HEK293T (cell line): ENCODE measurements at regions not wholly inside any gene's neighbourhood (a gene's known extent, or its start where the extent isn't known, plus 50 kb on each side); places are given as distances from the start of the nearest gene placed in this dataset.

ENCODE experiments used
- CTCF ChIA-PET: fragments of 350-600 bp; formaldehyde crosslinking; extraction: SDS; loops from one replicate; lab custom pipeline; 2021; ENCODE audit warnings: antibody characterized with exemption, inconsistent platforms; lab: Yijun Ruan, JAX
- POLR2A ChIA-PET: fragments of 350-600 bp; formaldehyde crosslinking; extraction: SDS; loops from one replicate; lab custom pipeline; 2020; ENCODE audit warnings: antibody characterized with exemption, inconsistent platforms; lab: Yijun Ruan, JAX
- DNase-seq: peaks from one replicate; pipeline ENCODE4 v3.0.0; 2012; ENCODE audit warnings: mixed read lengths; ENCODE audit errors: extremely low spot score
- ARNT ChIP-seq: fragments of 450-650 bp; IDR thresholded peaks from 2 replicates; pipeline ENCODE4 v1.6.1; 2017; ENCODE audit warnings: mild to moderate bottlenecking
- BHLHE40 ChIP-seq: fragments of 450-650 bp; IDR thresholded peaks from 2 replicates; pipeline ENCODE4 v1.6.1; 2016; ENCODE audit warnings: mild to moderate bottlenecking, moderate library complexity, borderline replicate concordance
- CTBP1 ChIP-seq: fragments of 450-650 bp; IDR thresholded peaks from 2 replicates; pipeline ENCODE4 v1.6.1; 2016; ENCODE audit warnings: borderline replicate concordance
- ELF4 ChIP-seq: fragments of 450-650 bp; IDR thresholded peaks from 2 replicates; pipeline ENCODE4 v1.6.1; 2017; ENCODE audit warnings: antibody characterized with exemption
- FOXA1 ChIP-seq: fragments of 450-650 bp; IDR thresholded peaks from 2 replicates; pipeline ENCODE4 v1.6.1; 2016; ENCODE audit warnings: mild to moderate bottlenecking
- FOXK2 ChIP-seq: fragments of 450-650 bp; IDR thresholded peaks from 2 replicates; pipeline ENCODE4 v1.6.1; 2016; ENCODE audit warnings: mild to moderate bottlenecking
- FOXM1 ChIP-seq: fragments of 450-650 bp; IDR thresholded peaks from 2 replicates; pipeline ENCODE4 v1.6.1; 2017; ENCODE audit warnings: mild to moderate bottlenecking, borderline replicate concordance
- HDGF ChIP-seq: fragments of 450-650 bp; IDR thresholded peaks from 2 replicates; pipeline ENCODE4 v1.6.1; 2017; ENCODE audit warnings: antibody characterized with exemption, borderline replicate concordance
- L3MBTL2 ChIP-seq: fragments of 450-650 bp; conservative IDR thresholded peaks from 2 replicates; pipeline ENCODE4 v1.6.1; 2016; ENCODE audit warnings: mild to moderate bottlenecking
- LEF1 ChIP-seq: fragments of 450-650 bp; IDR thresholded peaks from 2 replicates; pipeline ENCODE4 v1.6.1; 2017; ENCODE audit warnings: mild to moderate bottlenecking, borderline replicate concordance
- NFRKB ChIP-seq: fragments of 450-650 bp; IDR thresholded peaks from 2 replicates; pipeline ENCODE4 v1.6.1; 2016; ENCODE audit warnings: mild to moderate bottlenecking, moderate library complexity
- PKNOX1 ChIP-seq: fragments of 450-650 bp; IDR thresholded peaks from 2 replicates; pipeline ENCODE4 v1.6.1; 2016
- SP1 ChIP-seq: fragments of 450-650 bp; IDR thresholded peaks from 2 replicates; pipeline ENCODE4 v1.6.1; 2017
- SUZ12 ChIP-seq: fragments of 450-650 bp; IDR thresholded peaks from 2 replicates; pipeline ENCODE4 v1.6.1; 2016; ENCODE audit warnings: mild to moderate bottlenecking
- TARDBP ChIP-seq: fragments of 450-650 bp; IDR thresholded peaks from 2 replicates; pipeline ENCODE4 v1.6.1; 2016
- ZNF384 ChIP-seq: fragments of 450-650 bp; IDR thresholded peaks from 2 replicates; pipeline ENCODE4 v1.6.1; 2016

- DNase-seq, result no peak
- TF ChIP-seq HDGF (no peak), ARNT (no peak), PKNOX1 (no peak), NFRKB (no peak), BHLHE40 (no peak), FOXA1 (no peak), ELF4 (no peak), LEF1 (no peak)
- CTCF ChIA-PET, result no interaction called here
- POLR2A ChIA-PET, result no interaction called here
Measured at GRCh38 chr10:133008196-133008595, 65.8 kb upstream of the CFAP46 start.

GRCh38 chr10:133007360-133007858, 65.0 kb upstream of the CFAP46 start:
- POLR2A ChIA-PET, result interaction anchor here (1.0 kb wide), 1 partner anchor 13 kb away, joined by 3 read pairs; no protein-coding TSS in a partner anchor
- CTCF ChIA-PET, result no interaction called here
- no peak for DNase-seq
- TF ChIP-seq FOXA1 (no peak), SP1 (no peak), ARNT (no peak), L3MBTL2 (no peak), ZNF384 (no peak), FOXK2 (no peak), TARDBP (no peak), NFRKB (no peak), CTBP1 (no peak), FOXM1 (no peak), ELF4 (no peak), BHLHE40 (no peak), PKNOX1 (no peak), SUZ12 (no peak), HDGF (no peak), LEF1 (no peak)

GRCh38 chr10:133006806-133007205, 64.4 kb upstream of the CFAP46 start:
- POLR2A ChIA-PET, result interaction anchor here (1.0 kb wide), 1 partner anchor 12 kb away, joined by 3 read pairs; no protein-coding TSS in a partner anchor
- TF ChIP-seq NFRKB (no peak), FOXM1 (no peak), ARNT (no peak)
- no peak for DNase-seq
- CTCF ChIA-PET, result no interaction called here

- ChIA-PET POLR2A (no interaction called here), CTCF (no interaction called here)
- no peak for DNase-seq
- no peak for TF ChIP-seq ELF4
- TF ChIP-seq FOXK2, result no peak
- no peak for TF ChIP-seq PKNOX1
- no peak for TF ChIP-seq FOXM1
- no peak for TF ChIP-seq NFRKB
- TF ChIP-seq LEF1, result no peak
- TF ChIP-seq SP1, result no peak
- TF ChIP-seq HDGF, result no peak
- TF ChIP-seq ARNT, result no peak
- TF ChIP-seq CTBP1, result no peak
- TF ChIP-seq L3MBTL2, result no peak
- TF ChIP-seq TARDBP, result no peak
- no peak for TF ChIP-seq BHLHE40
- TF ChIP-seq FOXA1, result no peak
- no peak for TF ChIP-seq SUZ12
- no peak for TF ChIP-seq ZNF384
Measured at GRCh38 chr10:133006202-133006601, 63.8 kb upstream of the CFAP46 start.

- DNase-seq, result no peak
- TF ChIP-seq NFRKB (no peak), ARNT (no peak), SP1 (no peak), PKNOX1 (no peak), CTBP1 (no peak), LEF1 (no peak), FOXM1 (no peak), SUZ12 (no peak), ELF4 (no peak), HDGF (no peak), BHLHE40 (no peak), L3MBTL2 (no peak), ZNF384 (no peak), FOXA1 (no peak), FOXK2 (no peak), TARDBP (no peak)
- CTCF ChIA-PET, result no interaction called here
- POLR2A ChIA-PET, result no interaction called here
Measured at GRCh38 chr10:133004478-133004877, 62.1 kb upstream of the CFAP46 start.

GRCh38 chr10:133003188-133003587, 60.8 kb upstream of the CFAP46 start:
- TF ChIP-seq FOXK2, result no peak
- no peak for TF ChIP-seq TARDBP
- no peak for TF ChIP-seq SP1
- no peak for TF ChIP-seq ELF4
- TF ChIP-seq ARNT, result no peak
- TF ChIP-seq ZNF384, result no peak
- TF ChIP-seq L3MBTL2, result no peak
- no peak for TF ChIP-seq FOXA1
- no peak for TF ChIP-seq LEF1
- ChIA-PET POLR2A (no interaction called here), CTCF (no interaction called here)
- DNase-seq, result no peak
